GM19468 (cell line): ENCODE measurements at regions not wholly inside any gene's neighbourhood (a gene's known extent, or its start where the extent isn't known, plus 50 kb on each side); places are given as distances from the start of the nearest gene placed in this dataset.
"Not testable (repeated sequence)": the region's sequence is repeated elsewhere in the genome, so short reads cannot be mapped to it uniquely, and the experiment has no call there.

Source experiments
- ATAC-seq: cut with Tn5 transposase; IDR thresholded peaks from one replicate; pipeline ENCODE4 v1.9.1; 2021; ENCODE audit warnings: mild to moderate bottlenecking, moderate library complexity, moderate number of reproducible peaks; ENCODE audit not compliant: unreplicated experiment; ENCODE audit errors: extremely low read depth

- ATAC-seq = no peak
Observed at GRCh38 chr6:43896329-43897255, 126.6 kb downstream of the VEGFA start.

- no peak for ATAC-seq
Observed at GRCh38 chr6:43895656-43896328, 125.8 kb downstream of the VEGFA start.

DNA sequence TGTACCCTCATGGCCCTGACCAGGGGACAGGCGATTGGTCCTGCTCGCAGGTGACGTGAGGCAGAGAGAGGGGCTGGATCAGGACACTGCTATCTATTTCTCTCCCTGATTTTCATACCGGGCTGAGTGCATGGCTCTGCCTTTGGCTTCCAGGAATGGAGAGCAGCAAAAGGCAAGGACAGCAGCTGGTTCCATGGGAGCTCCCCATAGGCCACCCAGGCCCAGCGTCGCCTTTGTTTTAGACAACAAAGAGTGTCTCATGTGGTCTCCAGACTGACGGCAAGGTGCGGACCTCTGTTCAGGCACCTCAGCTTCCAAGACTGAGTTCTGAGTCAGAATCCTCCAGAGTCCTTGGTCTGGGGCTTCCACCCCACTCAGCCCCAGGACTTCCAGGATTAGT, 123.1 kb downstream of the VEGFA start:
- no peak for ATAC-seq

DNA sequence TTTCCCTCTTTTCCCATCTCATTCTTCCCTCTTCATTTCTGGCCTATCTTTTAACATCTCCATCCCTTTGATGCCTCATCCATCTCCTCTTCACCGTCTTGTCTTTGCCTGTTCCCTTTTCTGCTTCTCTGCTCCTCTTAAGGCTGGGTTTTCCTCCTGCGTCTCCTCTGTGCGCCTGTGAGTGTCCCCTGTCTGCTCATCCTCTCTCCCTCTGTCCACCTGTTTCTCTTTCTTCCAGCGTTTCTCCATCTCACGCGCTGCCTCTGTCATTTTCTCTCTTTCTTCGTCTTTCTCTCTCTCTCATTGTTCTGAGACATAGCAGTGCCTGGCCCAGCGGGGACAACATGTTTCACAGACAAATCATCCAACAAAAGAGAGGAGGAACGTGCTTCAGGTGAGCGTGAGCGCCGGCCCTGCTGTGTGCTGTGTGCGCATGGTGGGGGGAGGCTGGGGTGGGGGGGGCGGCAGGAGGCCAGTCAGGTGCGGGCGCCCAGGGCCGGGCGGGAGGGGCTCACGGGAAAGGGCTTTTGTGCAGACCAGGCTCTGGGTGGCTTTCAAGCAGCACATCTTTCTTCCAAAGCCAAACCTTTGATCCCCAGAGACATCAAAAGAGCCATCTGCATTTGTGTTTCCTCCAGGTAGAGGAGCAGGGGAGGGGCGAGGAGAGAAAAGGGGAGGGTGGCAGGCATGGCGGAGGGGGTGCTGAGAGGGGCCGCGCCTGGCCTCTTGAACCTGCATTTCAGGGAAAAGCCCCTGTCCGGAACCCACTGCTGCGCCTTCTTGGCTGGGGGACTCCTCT, 121.3 kb downstream of the VEGFA start:
- ATAC-seq = no peak

DNA sequence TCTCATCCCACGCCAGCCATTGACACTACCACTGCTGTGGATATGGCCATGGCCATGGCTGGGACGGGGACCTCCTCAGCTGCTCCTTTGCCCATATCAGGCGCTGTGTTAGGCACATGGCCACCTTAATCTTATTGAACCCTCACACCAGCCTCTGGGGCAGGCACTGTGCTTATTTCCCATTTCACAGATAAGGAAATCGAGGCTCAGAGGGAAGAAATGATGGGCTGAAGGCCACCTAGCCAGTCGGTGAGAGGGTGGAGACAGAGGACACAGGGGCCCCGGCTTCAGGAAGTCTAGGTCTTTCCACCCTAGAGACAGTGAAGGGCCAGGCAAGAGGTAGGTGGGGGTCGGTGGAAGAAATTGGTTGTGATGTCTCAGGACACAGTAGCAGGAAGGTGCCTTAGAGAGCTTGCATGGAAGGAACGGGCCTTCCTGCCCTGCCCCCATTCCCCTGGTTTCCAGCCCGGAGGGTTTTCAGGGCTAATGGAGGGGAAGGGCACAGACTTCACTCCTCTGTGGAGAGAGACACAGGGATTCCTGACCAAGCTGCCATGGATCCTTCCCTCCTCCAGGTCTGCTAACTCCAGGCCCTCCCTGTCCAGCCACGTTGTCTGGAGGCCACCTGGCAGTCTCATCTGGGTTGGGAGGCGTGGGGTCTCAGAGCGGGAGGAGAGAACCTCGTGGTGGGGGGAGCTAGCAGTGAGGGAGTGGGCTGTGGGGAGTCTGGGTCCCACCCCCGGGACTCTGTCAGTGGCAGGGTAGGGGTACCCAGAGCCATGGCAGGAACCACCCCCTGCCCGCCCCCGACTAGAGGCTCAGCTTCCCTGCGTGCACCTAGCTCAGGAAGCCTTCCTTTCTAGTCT, 120.4 kb downstream of the VEGFA start:
- no peak for ATAC-seq

- ATAC-seq = no peak
Observed at GRCh38 chr6:43887906-43888683, 118.1 kb downstream of the VEGFA start.

DNA sequence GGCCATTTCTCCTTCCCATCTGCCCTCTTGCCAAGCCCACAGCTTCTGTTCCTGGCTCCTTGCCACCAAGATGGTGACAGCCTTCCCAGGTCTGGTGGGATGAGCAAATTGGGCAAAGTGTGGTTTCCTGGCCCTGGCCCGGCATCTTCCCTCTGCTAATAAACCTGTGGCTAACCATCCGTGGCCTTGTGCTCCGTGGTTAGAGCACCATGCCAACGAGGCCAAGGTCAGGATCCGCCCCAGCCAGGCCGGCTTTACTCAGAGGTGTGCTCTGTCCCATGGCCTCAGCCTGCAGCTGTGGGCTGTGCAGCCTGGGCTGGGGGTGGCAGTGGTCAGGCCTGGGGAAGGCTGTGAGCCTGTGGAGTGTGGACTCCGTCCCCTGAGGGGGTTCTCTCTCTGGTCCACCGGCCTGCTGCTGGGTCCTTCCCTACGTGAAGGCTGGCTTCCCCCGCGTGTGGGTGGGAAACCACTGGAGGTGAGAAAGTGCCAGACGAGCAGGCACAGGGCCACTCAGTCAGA, 117.4 kb downstream of the VEGFA start:
- ATAC-seq = no peak

- no peak for ATAC-seq
Observed at GRCh38 chr6:43886717-43887339, 116.8 kb downstream of the VEGFA start.

DNA sequence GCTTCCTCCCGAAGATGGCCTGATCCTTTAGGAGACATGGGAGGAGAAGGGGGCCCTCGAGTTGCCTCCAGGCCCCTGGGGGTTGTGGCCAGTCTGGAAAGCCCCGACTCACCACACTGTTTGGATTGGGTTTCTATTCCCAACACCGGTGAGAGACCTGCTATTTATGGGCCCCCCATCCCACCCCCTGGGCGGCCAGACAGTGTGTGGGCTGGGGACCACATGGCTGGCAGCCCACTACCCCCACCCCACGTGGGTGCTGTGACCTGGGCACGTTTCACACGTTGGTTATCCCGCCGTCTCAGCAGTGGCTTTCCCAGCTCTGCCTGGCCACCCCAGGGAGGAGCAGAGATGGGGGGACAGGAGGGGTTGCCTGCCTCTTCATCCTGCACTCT, 116.1 kb downstream of the VEGFA start:
- ATAC-seq = no peak

GRCh38 chr6:43885399-43886066, 115.5 kb downstream of the VEGFA start:
- ATAC-seq = no peak

DNA sequence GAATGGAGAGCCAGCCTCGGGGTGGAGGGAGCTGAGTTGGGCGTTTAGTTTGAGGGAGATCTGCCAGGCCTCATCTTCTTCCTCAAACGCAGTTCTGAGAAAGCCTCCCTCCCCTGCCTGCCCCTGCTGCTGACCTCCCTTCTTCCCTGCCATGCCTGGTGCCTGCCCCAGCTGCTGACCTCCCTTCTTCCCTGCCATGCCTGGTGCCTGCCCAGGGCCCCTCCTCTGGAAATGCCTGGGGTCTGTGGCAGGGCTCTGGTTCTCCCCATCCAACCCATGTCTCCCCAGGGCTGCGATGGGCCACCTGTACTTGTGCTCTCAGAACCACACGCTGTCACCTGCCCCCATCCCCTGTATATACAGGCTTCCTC, 114.6 kb downstream of the VEGFA start:
- no peak for ATAC-seq

DNA sequence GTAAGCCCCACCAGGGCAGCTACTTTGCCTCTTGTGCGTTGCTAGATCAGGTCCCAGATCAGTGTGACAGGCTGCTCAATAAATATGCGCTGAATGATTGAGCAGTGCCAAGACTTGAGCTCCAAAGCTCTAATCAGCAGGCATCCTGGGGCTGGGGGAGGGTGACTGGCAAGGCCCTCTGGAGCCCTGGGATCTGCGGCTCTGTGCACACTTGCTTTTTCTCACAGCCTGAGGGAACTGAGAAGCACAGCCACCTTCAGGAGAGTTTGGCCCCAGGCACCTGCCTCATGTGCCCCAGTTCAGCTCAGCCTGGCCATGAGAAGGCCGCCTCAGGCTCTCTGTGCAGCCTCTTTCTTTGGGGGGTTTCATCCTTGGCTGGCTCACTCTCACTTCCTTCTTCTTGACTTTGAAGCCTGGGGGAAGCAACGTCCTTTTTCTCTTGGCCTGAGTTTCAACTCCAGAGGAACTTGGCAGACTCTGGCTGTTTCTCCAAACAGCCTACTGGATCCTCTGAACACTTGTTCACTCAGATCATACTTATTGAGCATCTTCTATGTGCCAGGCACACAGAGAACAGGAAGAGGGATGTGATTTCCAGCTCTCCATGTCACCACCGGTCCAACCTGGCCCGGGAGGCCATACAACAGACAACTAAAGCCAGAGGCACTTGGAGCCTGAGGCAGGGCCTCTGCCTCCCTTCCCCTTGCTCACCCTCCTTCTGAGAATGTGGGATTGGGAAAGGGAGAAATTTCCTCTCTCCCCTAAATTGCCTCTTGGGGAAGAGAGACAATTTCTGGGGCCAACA, 114.0 kb downstream of the VEGFA start:
- no peak for ATAC-seq

GRCh38 chr6:43882690-43883448, 112.9 kb downstream of the VEGFA start:
- not testable (repeated sequence) for ATAC-seq

DNA sequence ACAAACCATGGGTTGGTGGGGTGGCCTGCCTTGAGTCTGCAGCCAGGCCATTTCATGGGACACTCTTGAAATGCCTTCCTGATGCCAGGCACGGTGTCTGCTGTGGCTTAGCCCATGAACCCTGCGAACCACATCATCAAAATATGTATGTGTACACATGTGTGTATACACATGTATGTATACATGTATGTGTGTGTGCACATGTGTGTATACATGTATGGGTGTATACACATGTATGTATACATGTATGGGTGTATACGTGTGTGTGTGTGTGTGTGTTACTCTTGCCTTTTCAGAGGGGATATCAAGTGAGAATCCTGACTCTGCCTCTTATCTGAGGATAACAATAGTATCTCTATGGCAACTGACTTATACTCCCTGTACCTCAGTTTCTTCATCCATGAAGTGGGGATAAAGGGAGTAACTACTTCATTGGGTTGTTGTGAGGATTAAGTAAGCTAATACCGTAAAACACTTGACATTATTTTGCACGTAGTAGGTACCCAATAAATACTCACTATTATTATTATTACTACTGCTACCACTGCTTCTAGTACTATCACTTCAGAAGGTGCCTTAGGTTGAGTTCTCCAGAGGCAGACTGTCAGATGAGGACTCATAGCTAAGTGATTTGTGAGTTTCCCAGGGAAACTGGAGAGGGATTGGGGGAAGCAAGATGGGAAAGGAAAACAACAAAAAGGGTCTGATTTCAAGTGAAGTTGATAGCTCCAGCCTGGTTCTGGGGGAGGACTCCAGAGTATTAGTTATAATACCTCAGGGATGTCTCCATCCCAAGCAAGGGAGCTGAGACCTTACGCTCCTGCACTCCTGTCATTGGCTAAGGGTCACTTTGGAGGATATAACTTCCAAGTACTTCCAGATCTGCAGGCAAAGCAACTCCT, 110.5 kb downstream of the VEGFA start:
- ATAC-seq = no peak

GRCh38 chr6:43879722-43880121, 109.7 kb downstream of the VEGFA start:
- no peak for ATAC-seq
